SK-N-SH treated with all-trans-retinoic acid at 6 μM for 48 hours (cell line): ENCODE measurements at regions not wholly inside any gene's neighbourhood (a gene's known extent, or its start where the extent isn't known, plus 50 kb on each side); places are given as distances from the start of the nearest gene placed in this dataset.

Experiments
- ATAC-seq: fragments of 200-7000 bp; cut with Tn5 transposase; 3 replicates; pipeline ENCODE4 v1.9.1; 2020; ENCODE audit warnings: mild to moderate bottlenecking, moderate library complexity
- ARNTL ChIP-seq: fragments of 450-650 bp; formaldehyde crosslinking; IDR thresholded peaks from 2 replicates; pipeline ENCODE4 v1.5.0; 2020; ENCODE audit warnings: low read depth, mild to moderate bottlenecking, moderate library complexity, borderline replicate concordance
- BACH2 ChIP-seq: fragments of 250-450 bp; sonication (Bioruptor Pico); IDR thresholded peaks from 2 replicates; pipeline ENCODE4 v1.9.0; 2021; ENCODE audit warnings: mild to moderate bottlenecking, borderline replicate concordance
- CSDC2 ChIP-seq: fragments of 250-450 bp; sonication (Bioruptor Pico); IDR thresholded peaks from 2 replicates; pipeline ENCODE4 v1.5.0; 2020; ENCODE audit warnings: mild to moderate bottlenecking, moderate library complexity
- ESRRG ChIP-seq: fragments of 250-450 bp; sonication (Bioruptor Pico); IDR thresholded peaks from 2 replicates; pipeline ENCODE4 v1.6.1; 2021; ENCODE audit warnings: mild to moderate bottlenecking
- GLIS3 ChIP-seq: fragments of 250-450 bp; sonication (Bioruptor Pico); IDR thresholded peaks from 2 replicates; pipeline ENCODE4 v1.5.0; 2020; ENCODE audit warnings: mild to moderate bottlenecking, moderate library complexity
- ISL1 ChIP-seq: fragments of 250-450 bp; sonication (Bioruptor Pico); IDR thresholded peaks from 2 replicates; pipeline ENCODE4 v2.1.2; 2022; ENCODE audit warnings: mild to moderate bottlenecking, moderate library complexity
- OSR1 ChIP-seq: fragments of 250-450 bp; sonication (Bioruptor Pico); IDR thresholded peaks from 2 replicates; pipeline ENCODE4 v1.8.0; 2022; ENCODE audit warnings: moderate library complexity, mild to moderate bottlenecking, inconsistent platforms
- PPARA ChIP-seq: fragments of 250-450 bp; sonication (Bioruptor Pico); IDR thresholded peaks from 2 replicates; pipeline ENCODE4 v1.5.0; 2020; ENCODE audit warnings: mild to moderate bottlenecking, borderline replicate concordance
- SNAI2 ChIP-seq: fragments of 250-450 bp; sonication (Bioruptor Pico); IDR thresholded peaks from 2 replicates; pipeline ENCODE4 v1.5.0; 2020; ENCODE audit warnings: mild to moderate bottlenecking, moderate library complexity
- TCF4 ChIP-seq: fragments of 250-450 bp; sonication (Bioruptor Pico); IDR thresholded peaks from 2 replicates; pipeline ENCODE4 v1.8.0; 2021; ENCODE audit warnings: mild to moderate bottlenecking, moderate library complexity, borderline replicate concordance
- ZC3H10 ChIP-seq: fragments of 250-450 bp; sonication (Bioruptor Pico); IDR thresholded peaks from 2 replicates; pipeline ENCODE4 v1.5.1; 2021; ENCODE audit warnings: mild to moderate bottlenecking, moderate library complexity
- ZFP3 ChIP-seq: fragments of 250-450 bp; sonication (Bioruptor Pico); IDR thresholded peaks from 2 replicates; pipeline ENCODE4 v1.5.0; 2020; ENCODE audit warnings: mild to moderate bottlenecking, moderate library complexity
- ZFP30 ChIP-seq: fragments of 450-650 bp; formaldehyde crosslinking; IDR thresholded peaks from 2 replicates; pipeline ENCODE4 v1.5.0; 2022; ENCODE audit warnings: mild to moderate bottlenecking, moderate library complexity
- ZNF70 ChIP-seq: fragments of 450-650 bp; formaldehyde crosslinking; IDR thresholded peaks from 2 replicates; pipeline ENCODE4 v1.5.0; 2020; ENCODE audit warnings: mild to moderate bottlenecking, moderate library complexity
- ZNF8 ChIP-seq: fragments of 450-650 bp; formaldehyde crosslinking; IDR thresholded peaks from 2 replicates; pipeline ENCODE4 v1.5.0; 2020; ENCODE audit warnings: mild to moderate bottlenecking, moderate library complexity
- TF ChIP-seq, protein P1 (sequence below): fragments of 250-450 bp; sonication (Bioruptor Pico); IDR thresholded peaks from 2 replicates; pipeline ENCODE4 v1.8.0; 2021; ENCODE audit warnings: low read depth, mild to moderate bottlenecking, moderate library complexity, borderline replicate concordance
- TF ChIP-seq, protein P2 (sequence below): fragments of 250-450 bp; sonication (Bioruptor Pico); IDR thresholded peaks from 2 replicates; pipeline ENCODE4 v1.5.1; 2020; ENCODE audit warnings: low read depth, mild to moderate bottlenecking, moderate library complexity
- TF ChIP-seq, protein P3 (sequence below): fragments of 250-450 bp; sonication (Bioruptor Pico); IDR thresholded peaks from 2 replicates; pipeline ENCODE4 v1.5.0; 2020; ENCODE audit warnings: mild to moderate bottlenecking, moderate library complexity
- TF ChIP-seq, protein P4 (sequence below): fragments of 250-450 bp; sonication (Bioruptor Pico); IDR thresholded peaks from 2 replicates; pipeline ENCODE4 v1.5.1; 2021; ENCODE audit warnings: mild to moderate bottlenecking, moderate library complexity

DNA sequence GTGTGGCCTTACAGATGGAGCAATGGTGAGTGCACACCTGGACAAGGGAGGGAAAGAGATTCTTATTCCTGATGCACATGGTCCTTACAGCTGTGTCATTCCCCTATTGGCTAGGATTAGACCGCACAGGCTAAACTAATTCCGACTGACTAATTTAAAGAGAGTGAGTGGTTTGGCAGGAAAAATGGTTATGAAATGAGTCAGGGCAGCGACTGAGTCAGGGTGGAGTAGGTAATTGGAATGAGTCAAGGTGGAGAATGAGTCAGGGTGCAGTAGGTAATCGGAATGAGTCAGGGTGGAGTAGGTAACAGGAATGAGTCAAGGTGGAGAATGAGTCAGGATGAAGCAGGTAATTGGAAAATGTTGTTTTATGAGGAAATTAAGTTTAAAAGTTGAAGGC lies 1353.7 kb upstream of the LRRTM1 start:
- no peak for TF ChIP-seq PPARA (CRISPR knock-in tag)
- no peak for TF ChIP-seq ZNF8 (CRISPR knock-in tag)
- no peak for TF ChIP-seq ISL1 (CRISPR knock-in tag)
- no peak for ATAC-seq

DNA sequence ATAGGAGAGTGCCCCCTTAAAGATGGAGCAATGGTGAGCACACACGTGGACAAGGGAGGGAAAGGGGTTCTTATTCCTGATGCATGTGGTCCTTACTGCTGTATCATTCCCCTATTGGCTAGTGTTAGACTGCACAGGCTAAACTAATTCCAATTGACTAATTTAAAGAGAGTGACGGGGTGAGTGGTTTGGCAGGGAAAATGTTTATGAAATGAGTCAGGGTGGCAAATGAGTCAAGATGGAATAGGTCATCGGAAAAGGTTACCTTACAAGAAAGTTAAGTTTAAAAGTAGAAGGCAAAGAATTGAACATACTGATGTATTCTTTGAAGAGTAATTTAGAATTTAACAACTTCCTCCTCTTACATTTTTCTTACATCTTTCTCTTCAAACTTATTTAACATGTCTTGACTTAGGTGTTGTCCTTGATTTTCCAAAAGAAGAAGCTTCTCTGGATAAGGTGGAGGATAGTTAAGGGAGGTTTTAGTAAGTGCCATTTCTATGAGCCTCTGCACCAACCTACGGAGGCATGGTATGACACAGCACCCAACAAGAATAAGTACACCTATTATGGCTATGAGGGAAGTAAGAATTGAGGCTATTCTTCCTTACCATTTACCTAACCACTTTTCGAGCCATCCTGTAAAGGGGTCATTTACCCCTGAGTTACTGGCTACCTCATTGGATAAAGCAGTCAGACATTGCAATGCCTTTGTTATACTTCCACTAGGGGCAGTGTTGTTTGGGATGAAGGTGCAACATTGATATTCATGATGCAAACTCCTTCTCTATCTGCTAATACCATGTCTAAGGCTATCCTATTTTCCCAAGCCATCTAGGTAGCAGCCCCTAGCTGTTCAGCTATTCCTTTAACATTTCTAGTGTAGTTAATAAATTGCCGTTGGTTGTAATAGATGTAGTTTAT lies 1345.8 kb upstream of the LRRTM1 start:
- no peak for ATAC-seq
- TF ChIP-seq ZC3H10 (no peak), SNAI2 (CRISPR knock-in tag) (no peak), ZFP3 (CRISPR knock-in tag) (no peak), TCF4 (no peak), OSR1 (CRISPR knock-in tag) (no peak), ZFP30 (CRISPR knock-in tag) (no peak), ISL1 (CRISPR knock-in tag) (no peak), PPARA (CRISPR knock-in tag) (no peak), ZNF70 (CRISPR knock-in tag) (no peak), ZNF8 (CRISPR knock-in tag) (no peak), ESRRG (CRISPR knock-in tag) (no peak), ARNTL (CRISPR knock-in tag) (no peak), GLIS3 (no peak)
- TF ChIP-seq, protein P1, sequence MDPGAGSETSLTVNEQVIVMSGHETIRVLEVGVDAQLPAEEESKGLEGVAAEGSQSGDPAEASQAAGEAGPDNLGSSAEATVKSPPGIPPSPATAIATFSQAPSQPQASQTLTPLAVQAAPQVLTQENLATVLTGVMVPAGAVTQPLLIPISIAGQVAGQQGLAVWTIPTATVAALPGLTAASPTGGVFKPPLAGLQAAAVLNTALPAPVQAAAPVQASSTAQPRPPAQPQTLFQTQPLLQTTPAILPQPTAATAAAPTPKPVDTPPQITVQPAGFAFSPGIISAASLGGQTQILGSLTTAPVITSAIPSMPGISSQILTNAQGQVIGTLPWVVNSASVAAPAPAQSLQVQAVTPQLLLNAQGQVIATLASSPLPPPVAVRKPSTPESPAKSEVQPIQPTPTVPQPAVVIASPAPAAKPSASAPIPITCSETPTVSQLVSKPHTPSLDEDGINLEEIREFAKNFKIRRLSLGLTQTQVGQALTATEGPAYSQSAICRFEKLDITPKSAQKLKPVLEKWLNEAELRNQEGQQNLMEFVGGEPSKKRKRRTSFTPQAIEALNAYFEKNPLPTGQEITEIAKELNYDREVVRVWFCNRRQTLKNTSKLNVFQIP (CRISPR knock-in tag) = no peak
- TF ChIP-seq, protein P2, sequence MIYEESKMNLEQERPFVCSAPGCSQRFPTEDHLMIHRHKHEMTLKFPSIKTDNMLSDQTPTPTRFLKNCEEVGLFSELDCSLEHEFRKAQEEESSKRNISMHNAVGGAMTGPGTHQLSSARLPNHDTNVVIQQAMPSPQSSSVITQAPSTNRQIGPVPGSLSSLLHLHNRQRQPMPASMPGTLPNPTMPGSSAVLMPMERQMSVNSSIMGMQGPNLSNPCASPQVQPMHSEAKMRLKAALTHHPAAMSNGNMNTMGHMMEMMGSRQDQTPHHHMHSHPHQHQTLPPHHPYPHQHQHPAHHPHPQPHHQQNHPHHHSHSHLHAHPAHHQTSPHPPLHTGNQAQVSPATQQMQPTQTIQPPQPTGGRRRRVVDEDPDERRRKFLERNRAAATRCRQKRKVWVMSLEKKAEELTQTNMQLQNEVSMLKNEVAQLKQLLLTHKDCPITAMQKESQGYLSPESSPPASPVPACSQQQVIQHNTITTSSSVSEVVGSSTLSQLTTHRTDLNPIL (CRISPR knock-in tag) = no peak
- TF ChIP-seq, protein P3, sequence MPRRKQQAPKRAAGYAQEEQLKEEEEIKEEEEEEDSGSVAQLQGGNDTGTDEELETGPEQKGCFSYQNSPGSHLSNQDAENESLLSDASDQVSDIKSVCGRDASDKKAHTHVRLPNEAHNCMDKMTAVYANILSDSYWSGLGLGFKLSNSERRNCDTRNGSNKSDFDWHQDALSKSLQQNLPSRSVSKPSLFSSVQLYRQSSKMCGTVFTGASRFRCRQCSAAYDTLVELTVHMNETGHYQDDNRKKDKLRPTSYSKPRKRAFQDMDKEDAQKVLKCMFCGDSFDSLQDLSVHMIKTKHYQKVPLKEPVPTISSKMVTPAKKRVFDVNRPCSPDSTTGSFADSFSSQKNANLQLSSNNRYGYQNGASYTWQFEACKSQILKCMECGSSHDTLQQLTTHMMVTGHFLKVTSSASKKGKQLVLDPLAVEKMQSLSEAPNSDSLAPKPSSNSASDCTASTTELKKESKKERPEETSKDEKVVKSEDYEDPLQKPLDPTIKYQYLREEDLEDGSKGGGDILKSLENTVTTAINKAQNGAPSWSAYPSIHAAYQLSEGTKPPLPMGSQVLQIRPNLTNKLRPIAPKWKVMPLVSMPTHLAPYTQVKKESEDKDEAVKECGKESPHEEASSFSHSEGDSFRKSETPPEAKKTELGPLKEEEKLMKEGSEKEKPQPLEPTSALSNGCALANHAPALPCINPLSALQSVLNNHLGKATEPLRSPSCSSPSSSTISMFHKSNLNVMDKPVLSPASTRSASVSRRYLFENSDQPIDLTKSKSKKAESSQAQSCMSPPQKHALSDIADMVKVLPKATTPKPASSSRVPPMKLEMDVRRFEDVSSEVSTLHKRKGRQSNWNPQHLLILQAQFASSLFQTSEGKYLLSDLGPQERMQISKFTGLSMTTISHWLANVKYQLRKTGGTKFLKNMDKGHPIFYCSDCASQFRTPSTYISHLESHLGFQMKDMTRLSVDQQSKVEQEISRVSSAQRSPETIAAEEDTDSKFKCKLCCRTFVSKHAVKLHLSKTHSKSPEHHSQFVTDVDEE (CRISPR knock-in tag) = no peak
- TF ChIP-seq, protein P4, sequence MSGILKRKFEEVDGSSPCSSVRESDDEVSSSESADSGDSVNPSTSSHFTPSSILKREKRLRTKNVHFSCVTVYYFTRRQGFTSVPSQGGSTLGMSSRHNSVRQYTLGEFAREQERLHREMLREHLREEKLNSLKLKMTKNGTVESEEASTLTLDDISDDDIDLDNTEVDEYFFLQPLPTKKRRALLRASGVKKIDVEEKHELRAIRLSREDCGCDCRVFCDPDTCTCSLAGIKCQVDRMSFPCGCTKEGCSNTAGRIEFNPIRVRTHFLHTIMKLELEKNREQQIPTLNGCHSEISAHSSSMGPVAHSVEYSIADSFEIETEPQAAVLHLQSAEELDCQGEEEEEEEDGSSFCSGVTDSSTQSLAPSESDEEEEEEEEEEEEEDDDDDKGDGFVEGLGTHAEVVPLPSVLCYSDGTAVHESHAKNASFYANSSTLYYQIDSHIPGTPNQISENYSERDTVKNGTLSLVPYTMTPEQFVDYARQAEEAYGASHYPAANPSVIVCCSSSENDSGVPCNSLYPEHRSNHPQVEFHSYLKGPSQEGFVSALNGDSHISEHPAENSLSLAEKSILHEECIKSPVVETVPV (CRISPR knock-in tag) = no peak

DNA sequence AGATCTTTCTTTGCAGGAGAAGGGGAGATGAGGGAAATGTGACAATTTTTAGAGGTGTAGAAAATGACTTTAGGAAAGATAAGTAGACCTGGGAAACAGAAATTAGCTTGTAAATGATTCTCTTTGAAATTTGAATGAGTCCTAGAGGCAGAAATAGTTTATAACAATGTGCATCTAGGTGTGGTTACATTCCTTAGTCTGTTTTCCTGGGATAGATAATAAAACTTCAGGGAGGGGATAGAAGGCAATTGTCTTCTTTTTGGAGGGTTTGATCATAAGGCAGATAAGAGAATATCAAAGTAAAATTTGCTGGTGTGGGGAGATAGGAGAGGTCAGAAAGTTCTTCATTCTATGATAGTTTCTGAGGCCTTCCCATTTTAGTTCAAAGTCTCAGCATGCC lies 1344.3 kb upstream of the LRRTM1 start:
- no peak for TF ChIP-seq OSR1 (CRISPR knock-in tag)
- TF ChIP-seq, all 23 proteins: peak for 0
- ATAC-seq = no peak

DNA sequence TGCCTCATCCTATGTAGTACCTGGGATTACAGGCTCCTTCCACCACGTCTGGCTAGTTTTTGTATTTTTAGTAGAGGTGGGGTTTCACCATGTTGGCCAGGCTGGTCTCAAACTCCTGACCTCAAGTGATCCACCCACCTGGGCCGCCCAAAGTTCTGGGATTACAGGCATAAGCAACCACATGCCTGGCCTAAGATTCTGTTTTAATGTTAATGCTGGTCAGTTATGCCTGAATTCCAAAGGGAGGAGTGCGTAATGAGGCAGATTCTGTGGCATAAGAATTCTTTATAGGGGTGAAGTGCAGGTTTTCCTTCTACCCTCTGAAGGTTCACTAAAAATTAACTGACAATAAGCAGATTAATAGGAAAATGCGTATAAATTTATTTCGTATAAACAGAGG lies 1343.8 kb upstream of the LRRTM1 start:
- TF ChIP-seq SNAI2 (CRISPR knock-in tag) = no peak
- TF ChIP-seq CSDC2 (CRISPR knock-in tag) = no peak
- TF ChIP-seq, protein P2 (CRISPR knock-in tag) = no peak
- no peak for TF ChIP-seq BACH2 (CRISPR knock-in tag)
- no peak for TF ChIP-seq ISL1 (CRISPR knock-in tag)
- no peak for TF ChIP-seq ZFP3 (CRISPR knock-in tag)
- TF ChIP-seq, all 23 proteins: peak for 0
- no peak for ATAC-seq
